ENCODE measurements at regions not wholly inside any gene's neighbourhood (a gene's known extent, or its start where the extent isn't known, plus 50 kb on each side); places are given as distances from the start of the nearest gene placed in this dataset.

- Histone ChIP-seq H3K4me1 (ENCODE audit: insufficient read depth, low read length) (no peaks in the 10 kb centered on the region), H2AFZ (ENCODE audit: low read length) (no peak overlapping the region), H4K20me1 (ENCODE audit: insufficient read depth, low read length) (no peaks in the 10 kb centered on the region), H3K79me2 (ENCODE audit: insufficient read depth, low read length) (no peaks in the 10 kb centered on the region), H3K27me3 (ENCODE audit: control insufficient read depth in 1 of 2, insufficient read depth in 2 of 2, low read length in 2 of 2) (no peaks in the 10 kb centered on the region), H3K4me3 (replicated peaks in 1 of 3; ENCODE audit: insufficient read depth in 1 of 3, low read depth in 2 of 3, low read length in 3 of 3) (no peak overlapping the region), H3K4me2 (ENCODE audit: low read depth, low read length) (no peak overlapping the region), H3K9me3 (ENCODE audit: low read length) (no peaks in the 10 kb centered on the region), H3K36me3 (replicated peaks in 1 of 2; ENCODE audit: control insufficient read depth in 1 of 2, insufficient read depth in 2 of 2, low read length in 2 of 2) (no peaks in the 10 kb centered on the region), H3K27ac (ENCODE audit: extremely low read length, insufficient read depth, low read length) (no peak overlapping the region), H3K9ac (ENCODE audit: insufficient read depth, low read depth, low read length) (no peak overlapping the region)
- CTCF ChIA-PET (ENCODE audit: low intra/inter-chr PET ratio, low total read pairs) = no interaction called here
- in situ Hi-C loops (cut with HindIII; ENCODE audit: extremely low pct_ligation_motif_present, low pct_unique_long_range_greater_than_20kb) = no loop called here
- ATAC-seq = no peak
- POLR2A ChIA-PET = no interaction called here
- no peak for FAIRE-seq
- 5% methylated on average over 4 of the region's 7 CpGs for WGBS (ENCODE audit: low lambda C conversion rate)
- DNase-seq (ENCODE audit: low spot score) = no peak
- intact Hi-C loops (cut with micrococcal nuclease; ENCODE audit: unreplicated experiment) = no loop called here
- BruUV-seq (replicated peaks) = no TSS peak
- TF ChIP-seq THYN1 (CRISPR knock-in tag; IDR thresholded peaks at IDR 0.05; ENCODE audit: borderline replicate concordance, low read depth) (no peak), NR0B2 (CRISPR knock-in tag; IDR thresholded peaks at IDR 0.05) (no peak), BCLAF1 (IDR thresholded peaks at IDR 0.05) (no peak), DR1 (CRISPR knock-in tag; IDR thresholded peaks at IDR 0.05) (no peak), ZNF800 (CRISPR knock-in tag; IDR thresholded peaks at IDR 0.05) (no peak), KLF11 (CRISPR knock-in tag; IDR thresholded peaks at IDR 0.05) (no peak), ZNF24 (IDR thresholded peaks at IDR 0.05) (no peak), ZNF564 (CRISPR knock-in tag; IDR thresholded peaks at IDR 0.05) (no peak), ATF6 (CRISPR knock-in tag; conservative IDR thresholded peaks at IDR 0.05) (no peak), ZNF740 (CRISPR knock-in tag; IDR thresholded peaks at IDR 0.05) (no peak), ZBTB4 (CRISPR knock-in tag; IDR thresholded peaks at IDR 0.05; ENCODE audit: borderline replicate concordance) (no peak), ZBTB21 (CRISPR knock-in tag; IDR thresholded peaks at IDR 0.05) (no peak), GATAD2A (CRISPR knock-in tag; IDR thresholded peaks at IDR 0.05) (no peak)
These were observed 417.2 kb downstream of the CDH7 start for GRCh38 chr18:66167829-66168684.
